GM12878 (cell line): ENCODE measurements at regions not wholly inside any gene's neighbourhood (a gene's known extent, or its start where the extent isn't known, plus 50 kb on each side); places are given as distances from the start of the nearest gene placed in this dataset.

Source experiments
- CTCF ChIP-seq, 3 experiments: IDR thresholded peaks in 2 of 3; conservative IDR thresholded peaks in 1 of 3; 2 replicates each; pipeline ENCODE4 v1.5.1; 2011; ENCODE audit warnings: low read depth in 3 of 3, low read length in 3 of 3, mild to moderate bottlenecking in 3 of 3, control low read depth in 2 of 3, moderate library complexity in 2 of 3, inconsistent platforms in 1 of 3, mixed read lengths in 1 of 3; ENCODE audit not compliant: control insufficient read depth in 2 of 3, insufficient read depth in 1 of 3; ENCODE audit errors: extremely low read depth in 1 of 3
- JUND ChIP-seq: IDR thresholded peaks from 2 replicates; pipeline ENCODE4 v1.6.1; 2012; ENCODE audit warnings: low read depth, mild to moderate bottlenecking, low read length, improper control_type of control experiment, moderate library complexity
- NFIC ChIP-seq: IDR thresholded peaks from 2 replicates; pipeline ENCODE4 v1.6.1; 2012; ENCODE audit warnings: low read depth, mild to moderate bottlenecking, inconsistent platforms, low read length, moderate library complexity
- POLR2AphosphoS2 ChIP-seq: IDR thresholded peaks from 2 replicates; pipeline ENCODE4 v1.6.1; 2011; ENCODE audit warnings: low read depth, mild to moderate bottlenecking, low read length, improper control_type of control experiment, moderate library complexity
- SPI1 ChIP-seq: IDR thresholded peaks from 2 replicates; pipeline ENCODE4 v1.6.1; 2011; ENCODE audit warnings: low read depth, mild to moderate bottlenecking, low read length, moderate library complexity, borderline replicate concordance; ENCODE audit not compliant: insufficient read depth
- SUPT20H ChIP-seq: IDR thresholded peaks from 2 replicates; pipeline ENCODE4 v1.6.1; 2011; ENCODE audit warnings: low read depth, mild to moderate bottlenecking, low read length, moderate library complexity, borderline replicate concordance; ENCODE audit not compliant: control insufficient read depth
- TAF1 ChIP-seq: IDR thresholded peaks from 2 replicates; pipeline ENCODE4 v1.6.1; 2011; ENCODE audit warnings: mild to moderate bottlenecking, low read depth, low read length, borderline replicate concordance

- TF ChIP-seq POLR2AphosphoS2: no peak
- no peak for TF ChIP-seq CTCF (IDR thresholded peaks at IDR 0.05 in 2 of 3, conservative IDR thresholded peaks at IDR 0.05 in 1 of 3; ENCODE audit: control insufficient read depth in 2 of 3, extremely low read depth in 1 of 3, insufficient read depth in 1 of 3, low read depth in 3 of 3, low read length in 3 of 3)
- no peak for TF ChIP-seq SPI1
- TF ChIP-seq JUND: no peak
- no peak for TF ChIP-seq SUPT20H
- TF ChIP-seq TAF1: no peak
- no peak for TF ChIP-seq NFIC
Observed at GRCh38 chr3:117927825-117928224, 1106.8 kb downstream of the IGSF11 start.
